ENCODE measurements at regions not wholly inside any gene's neighbourhood (a gene's known extent, or its start where the extent isn't known, plus 50 kb on each side); places are given as distances from the start of the nearest gene placed in this dataset.
"Not testable (repeated sequence)": the region's sequence is repeated elsewhere in the genome, so short reads cannot be mapped to it uniquely, and the experiment has no call there.

DNA sequence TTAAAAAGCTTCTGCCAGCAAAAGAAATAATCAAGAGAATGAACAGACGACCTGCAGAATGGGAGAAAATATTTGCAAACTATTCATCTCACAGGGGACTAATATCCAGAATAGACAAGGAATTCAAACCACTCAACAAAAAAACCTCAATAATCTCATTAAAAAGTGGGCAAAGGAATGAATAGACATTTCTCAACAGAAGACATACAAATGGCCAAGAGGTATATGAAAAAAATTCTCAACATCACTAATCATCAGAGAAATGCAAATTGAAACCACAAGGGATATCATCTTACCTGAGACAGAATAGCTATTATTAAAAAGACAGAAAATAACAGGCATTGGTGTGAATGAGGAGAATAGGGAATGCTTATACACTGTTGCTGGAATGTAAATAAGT is 270.0 kb downstream of the DACT1 start:
- DNase-seq = no peak

- no peak for DNase-seq
These were observed 274.5 kb downstream of the DACT1 start for GRCh38 chr14:58912287-58912686.

DNA sequence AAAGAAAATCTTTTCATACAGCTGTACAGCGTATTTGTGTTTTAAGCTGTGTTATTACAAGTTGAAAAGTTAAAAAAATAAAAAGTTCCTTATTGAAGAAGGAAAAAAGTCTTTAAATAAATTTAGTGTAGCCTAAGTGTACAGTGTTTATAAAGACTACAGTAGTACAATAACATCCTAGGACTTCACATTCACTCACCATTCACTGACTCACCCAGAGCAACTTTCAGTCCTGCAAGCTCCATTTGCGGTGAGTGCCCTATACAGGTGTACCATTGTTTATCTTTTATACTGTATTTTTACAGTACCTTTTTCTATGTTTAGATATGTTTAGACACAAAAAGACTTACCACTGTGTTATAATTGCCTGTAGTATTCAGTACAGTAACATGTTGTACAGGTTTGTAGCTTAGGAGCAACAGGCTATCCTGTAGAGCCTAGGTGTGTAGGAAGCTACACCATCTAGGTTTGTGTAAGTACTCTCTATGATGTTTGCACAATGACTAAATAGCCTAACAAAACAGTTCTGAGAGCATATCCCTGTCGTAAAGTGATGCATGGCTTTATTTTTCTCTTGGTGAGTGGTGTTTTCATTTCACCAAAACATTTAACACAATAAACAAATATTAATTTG is 275.2 kb downstream of the DACT1 start:
- no peak for DNase-seq

DNA sequence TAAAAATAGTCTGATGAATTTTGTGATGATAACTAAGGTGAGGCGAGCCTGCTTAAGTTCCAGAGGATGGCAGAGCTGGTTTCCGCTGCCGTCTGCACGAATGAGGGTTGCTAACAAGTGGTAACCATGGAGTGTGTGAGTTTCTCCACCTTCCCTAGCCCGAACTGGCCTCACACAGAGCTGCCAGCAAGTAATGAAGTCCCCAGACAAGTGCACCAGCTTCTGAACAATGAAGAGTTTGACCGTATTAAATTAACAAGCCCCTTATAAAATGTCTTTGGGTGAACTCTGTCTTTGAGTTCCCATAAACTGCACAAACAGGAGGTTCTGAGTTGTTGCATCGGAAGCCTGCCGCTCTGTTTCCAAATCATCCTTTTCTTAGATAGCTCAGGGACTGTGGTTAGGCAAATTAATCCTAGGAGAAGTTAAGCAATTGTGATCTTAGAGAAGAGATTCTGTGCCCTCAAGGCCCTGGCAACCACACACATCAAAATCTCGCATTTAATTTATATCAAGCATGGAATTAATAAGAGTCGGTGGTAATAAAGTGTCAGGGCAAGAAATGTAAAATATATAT is 274.1 kb upstream of the DAAM1 start:
- no peak for DNase-seq

DNA sequence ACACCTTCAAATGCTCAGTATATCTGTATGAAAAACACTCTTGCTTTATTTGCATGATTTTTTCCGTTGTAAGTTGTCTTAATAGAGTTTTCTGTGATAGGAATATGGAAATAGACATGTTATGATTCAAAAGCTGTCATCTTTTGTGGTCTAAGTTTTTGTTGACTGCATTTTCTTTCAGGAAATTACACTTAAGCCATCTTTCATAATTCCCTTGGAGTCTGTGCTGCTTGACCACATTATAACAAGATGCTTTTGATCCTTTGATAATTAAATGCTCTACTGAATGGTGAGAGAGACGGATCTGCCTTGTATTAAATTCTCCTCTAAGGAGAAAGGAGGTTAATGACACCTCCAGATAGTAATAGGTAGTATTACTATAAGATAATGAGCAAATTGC is 272.8 kb upstream of the DAAM1 start:
- DNase-seq = no peak

DNA sequence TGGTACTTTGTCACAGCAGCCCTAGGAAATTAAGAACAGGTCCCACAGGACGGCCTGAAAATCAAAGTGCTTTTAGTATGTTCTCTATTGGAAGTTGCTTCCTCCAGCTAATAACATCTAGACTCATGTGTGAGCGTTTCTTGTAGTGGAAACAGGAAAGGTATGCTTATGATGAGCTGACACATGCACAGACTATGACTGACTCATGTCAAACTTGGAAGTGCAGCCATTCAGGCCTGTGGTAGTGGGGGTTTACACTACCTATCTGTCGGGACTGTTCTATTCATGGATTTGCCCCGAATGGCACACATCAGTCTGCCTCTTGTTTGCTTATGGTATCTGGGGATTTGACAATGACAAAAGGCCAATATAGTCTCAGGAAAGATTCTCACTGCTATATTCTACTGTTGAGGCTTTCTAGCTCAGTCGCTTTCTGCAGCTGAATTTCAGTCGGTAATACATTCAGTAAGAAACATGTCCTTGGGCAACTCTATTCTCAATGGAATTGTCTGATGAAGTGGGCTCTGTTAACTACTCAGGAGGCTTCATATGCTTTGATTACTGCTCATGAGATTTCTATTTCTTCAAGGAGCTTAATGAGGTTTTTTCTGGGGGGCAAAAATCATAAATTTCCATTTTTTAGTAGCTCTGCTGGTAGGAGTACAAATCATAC is 270.3 kb upstream of the DAAM1 start:
- no peak for DNase-seq

DNA sequence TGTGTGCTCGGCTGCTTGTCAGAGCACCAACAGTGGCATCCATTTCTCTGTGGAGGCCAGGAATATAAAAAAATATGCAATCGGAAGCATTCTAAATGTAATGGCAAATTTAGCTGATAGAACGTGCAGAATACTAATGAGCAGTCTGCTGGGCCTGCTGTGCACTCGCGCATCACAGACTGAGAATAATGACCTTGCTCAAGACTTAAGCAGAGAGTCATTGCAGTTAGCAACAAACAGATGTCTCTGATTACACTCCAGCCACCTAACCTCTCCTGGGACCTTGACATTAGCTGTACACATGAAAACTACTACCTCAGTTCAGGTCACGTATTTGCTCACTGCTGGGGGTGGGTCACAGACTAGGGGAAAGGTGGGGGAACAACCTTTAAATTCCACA is 269.2 kb upstream of the DAAM1 start:
- no peak for DNase-seq

DNA sequence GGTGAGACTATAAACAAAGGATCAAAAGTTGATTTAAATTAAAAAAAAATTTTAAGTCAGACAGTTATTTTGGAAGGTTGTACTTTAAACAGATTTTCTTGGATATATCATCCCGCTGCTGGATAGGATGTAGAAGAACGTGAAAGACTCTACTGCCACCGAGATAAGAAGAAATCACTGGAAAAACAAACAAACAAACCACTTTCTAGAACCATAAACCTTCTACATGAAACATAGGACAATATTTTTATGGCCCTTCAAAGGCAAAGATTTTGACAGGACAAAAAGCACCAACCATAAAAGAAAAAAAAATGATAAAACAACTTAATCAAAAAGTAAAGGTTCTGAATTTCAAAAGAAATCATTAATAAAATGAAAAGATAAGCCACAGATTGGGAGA is 268.2 kb upstream of the DAAM1 start:
- DNase-seq = no peak

DNA sequence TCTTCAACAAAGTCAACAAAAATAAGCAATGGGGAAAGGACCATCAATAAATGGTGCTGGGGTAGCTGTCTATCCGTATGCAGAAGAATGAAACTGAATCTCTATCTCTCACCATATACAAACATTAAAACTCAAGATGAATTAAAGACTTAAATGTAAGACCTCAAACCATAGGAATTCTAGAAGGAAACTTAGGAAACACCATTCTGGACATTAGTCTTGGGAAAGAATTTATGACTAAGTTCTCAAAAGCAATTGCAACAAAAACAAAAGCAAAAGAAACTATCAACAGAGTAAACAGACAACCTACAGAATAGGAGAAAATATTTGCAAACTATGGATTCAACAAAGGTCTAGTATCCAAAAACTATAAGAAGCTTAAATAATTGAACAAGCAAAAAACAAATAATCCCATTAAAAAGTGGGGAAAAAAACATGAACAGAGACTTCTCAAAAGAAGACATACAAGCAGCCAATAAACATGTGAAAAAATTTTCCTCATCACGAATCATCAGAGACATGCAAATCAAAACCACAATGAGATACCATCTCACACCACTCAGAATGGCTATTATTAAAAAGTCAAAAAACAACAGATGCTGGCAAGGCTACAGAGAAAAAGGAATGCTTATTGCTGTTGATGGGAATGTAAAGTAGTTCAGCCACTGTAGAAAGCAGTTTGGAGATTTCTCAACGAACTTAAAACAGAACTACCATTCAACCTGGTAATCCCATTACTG is 266.1 kb upstream of the DAAM1 start:
- DNase-seq = not testable (repeated sequence)

DNA sequence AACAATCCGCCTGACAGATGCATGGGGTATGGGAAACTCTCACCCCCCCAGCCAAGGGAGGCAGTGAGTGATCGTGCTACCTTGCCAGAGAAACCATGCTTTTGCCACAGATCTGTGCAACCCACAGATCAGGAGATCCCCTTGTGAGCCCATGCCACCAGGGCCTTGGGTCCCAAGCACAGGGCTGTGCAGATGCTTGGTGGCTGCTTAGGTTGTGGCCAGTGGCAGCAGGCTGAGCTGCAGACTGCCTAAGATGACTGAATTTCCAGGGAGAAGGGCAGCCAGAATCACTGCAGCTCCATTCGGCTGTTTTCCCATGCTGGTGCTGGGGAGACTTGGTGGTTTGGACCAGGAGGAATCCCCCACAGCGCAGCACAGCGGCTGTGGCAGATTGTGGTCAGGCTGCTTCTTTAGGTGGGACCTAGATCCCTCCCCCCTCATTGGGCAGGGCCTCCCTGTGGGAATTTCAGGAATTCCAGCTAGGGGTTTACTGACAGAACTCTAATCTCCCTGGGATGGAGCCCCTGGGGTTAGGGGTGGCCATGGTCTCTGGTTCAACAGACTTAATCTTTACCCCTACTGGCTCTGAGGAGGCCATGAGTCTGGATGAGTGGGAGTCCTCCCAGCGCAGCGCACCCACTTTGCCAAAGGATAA is 264.6 kb upstream of the DAAM1 start:
- DNase-seq = no peak

- DNase-seq = no peak
These were observed 246.8 kb upstream of the DAAM1 start for GRCh38 chr14:58941629-58942028.

GRCh38 chr14:58942516-58942915 is 246.0 kb upstream of the DAAM1 start:
- DNase-seq = no peak

GRCh38 chr14:58944343-58944967 is 244.0 kb upstream of the DAAM1 start:
- no peak for DNase-seq

GRCh38 chr14:58944968-58945356 is 243.5 kb upstream of the DAAM1 start:
- DNase-seq = no peak

- no peak for DNase-seq
These were observed 242.0 kb upstream of the DAAM1 start for GRCh38 chr14:58946431-58946830.

DNA sequence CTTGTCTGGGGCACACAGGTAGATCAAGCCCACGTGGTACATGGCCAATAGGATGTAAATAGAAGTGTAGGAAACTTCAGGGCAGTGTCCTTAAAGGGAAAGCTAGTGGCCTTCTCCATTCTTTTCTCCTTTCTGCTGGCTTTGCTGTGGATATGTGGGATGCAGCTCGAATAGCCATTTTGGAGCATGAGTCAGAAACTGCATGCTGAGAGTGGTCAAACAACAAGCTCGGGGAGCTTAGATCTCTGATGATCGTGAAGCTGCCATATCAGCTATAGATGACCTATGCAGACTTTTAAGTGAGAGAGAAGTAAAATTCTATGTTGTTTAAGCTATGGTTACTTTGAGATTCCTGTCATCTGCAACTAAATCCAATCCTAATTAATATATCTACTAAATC is 241.3 kb upstream of the DAAM1 start:
- DNase-seq = no peak

DNA sequence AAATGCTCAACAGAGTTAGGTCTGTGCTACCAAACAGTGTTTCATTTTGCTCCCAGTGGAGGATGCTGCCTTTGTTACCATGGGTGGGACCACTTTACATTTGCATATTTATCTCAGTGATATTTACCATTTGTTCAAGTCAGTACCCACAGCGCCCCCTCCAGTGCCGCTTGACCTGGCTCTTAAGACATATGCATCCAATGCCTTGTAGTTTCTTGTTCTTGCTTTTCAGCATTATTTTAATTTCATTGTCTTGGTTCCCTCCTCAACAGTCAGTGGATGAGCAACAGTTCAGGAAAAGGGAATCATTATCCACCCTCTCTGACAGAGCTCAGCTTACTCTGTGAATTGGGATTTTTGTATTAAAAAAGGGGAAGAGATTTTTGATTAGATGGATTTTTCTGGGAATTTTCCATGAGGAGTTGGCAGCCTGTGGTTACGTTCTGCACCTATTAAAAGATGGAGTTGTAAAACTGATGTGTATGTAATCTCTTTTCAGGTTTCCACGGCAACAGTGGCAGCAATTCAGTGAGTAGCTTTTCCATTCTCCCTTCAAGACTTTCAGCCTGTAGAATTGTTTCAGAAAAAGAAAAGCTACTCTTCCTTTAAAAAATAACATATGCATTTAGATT is 240.5 kb upstream of the DAAM1 start:
- no peak for DNase-seq

DNA sequence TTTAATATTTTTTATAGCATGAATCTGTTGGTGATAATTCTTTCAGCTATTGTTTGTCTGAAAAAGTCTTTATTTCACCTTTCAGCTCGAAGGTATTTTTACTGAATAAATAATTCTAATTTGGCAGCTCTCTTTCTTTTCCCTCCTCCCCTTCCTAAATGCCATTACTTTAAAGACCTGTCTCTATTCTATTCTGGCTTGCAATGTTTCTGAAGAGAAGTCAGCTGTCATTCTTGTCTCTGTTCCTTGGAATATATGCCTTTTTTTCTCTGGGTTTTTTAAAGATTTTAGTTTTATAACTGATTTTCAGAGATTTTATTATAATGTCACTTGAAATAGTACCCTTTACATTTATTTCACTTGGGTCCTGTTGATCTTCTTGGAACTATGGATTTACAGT is 237.9 kb upstream of the DAAM1 start:
- DNase-seq = no peak

DNA sequence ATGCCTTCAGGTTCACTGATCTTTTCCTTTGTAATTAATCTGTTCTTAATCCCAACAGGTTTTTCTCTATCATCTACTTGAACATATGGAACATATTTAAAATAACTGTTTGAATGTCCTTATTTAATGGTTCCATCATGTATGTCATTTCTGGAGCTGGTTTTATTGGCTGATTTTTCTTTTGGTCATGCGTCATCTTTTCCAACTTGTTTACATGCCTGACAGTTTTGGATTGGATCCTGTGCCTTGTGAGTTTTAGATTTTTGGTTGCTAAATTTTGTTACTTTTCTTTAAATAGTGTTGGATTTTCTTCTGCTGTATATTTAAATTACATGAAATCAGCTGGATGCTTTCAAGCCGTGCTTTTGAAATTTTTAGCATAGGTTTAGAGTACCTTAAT is 237.3 kb upstream of the DAAM1 start:
- DNase-seq = no peak

- no peak for DNase-seq
These were observed 234.4 kb upstream of the DAAM1 start for GRCh38 chr14:58954052-58954451.

DNA sequence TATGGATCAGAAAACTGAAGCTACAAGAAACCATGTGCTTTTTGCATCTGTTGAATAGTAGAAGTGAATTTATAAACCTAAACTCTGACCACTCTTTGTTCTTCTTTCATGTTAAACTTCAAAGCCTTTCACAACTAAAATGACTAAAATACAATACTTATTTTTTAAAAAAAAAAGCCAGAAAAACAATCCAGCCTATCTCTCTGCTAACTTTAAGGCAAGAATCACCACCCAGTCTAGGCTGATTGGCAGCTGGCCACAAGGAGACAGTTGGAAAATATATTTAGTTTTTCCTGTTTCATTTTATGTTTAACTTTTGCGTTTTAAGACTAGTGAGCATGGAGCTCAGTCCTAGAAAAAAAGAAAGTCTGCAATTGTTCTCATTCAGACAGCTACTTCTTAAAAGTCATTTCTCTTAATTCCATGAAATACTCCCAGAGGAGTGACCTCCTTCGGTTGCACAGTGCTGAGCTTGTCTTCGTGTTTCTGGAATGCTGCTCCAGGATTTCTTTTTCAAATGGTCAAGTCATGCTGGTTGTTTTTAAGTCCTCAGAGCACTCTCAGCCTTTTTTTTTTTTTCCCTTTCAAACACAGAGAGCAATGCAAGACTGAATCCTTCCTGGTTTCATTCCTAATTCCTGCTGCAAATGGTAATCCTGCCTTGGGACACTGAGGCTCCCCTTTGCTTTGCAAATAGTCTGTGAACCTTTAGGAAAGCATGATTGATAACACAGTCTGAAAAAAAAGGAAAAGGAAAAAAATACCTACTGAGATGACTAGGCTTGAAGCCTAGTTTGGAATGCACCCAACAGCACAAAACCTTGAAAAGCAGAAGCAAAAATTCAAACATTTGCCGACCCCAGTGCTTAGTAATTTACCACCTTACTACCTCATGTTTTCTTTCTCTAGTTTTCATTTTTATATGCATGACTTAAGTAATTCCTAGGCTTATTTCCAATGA is 233.3 kb upstream of the DAAM1 start:
- no peak for DNase-seq
